ENCODE measurements at regions not wholly inside any gene's neighbourhood (a gene's known extent, or its start where the extent isn't known, plus 50 kb on each side); places are given as distances from the start of the nearest gene placed in this dataset.

DNA sequence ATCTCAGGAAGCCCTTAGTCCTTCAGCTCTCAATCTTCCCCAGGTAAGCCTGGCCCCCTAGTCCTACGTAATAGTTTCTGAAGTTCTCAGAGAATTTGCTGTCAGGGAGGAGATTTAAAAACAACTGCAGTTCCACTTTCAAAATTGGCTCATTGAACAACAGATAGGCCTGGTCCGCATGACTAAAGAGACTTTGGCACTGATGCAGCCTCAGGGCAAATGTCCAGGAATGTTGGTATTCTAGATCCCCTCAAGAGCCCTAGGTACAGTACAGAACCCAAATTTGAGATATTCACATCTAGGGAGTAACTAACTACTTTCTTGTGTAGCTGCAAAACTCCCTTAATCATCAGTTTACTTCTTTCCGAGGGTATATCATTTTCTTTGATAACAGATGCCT is 162.8 kb downstream of the GABRG2 start:
- Histone ChIP-seq H2BK5ac (ENCODE audit: insufficient read length, low read length) (no peak overlapping the region), H2BK120ac (ENCODE audit: low read depth, low read length, poor library complexity, severe bottlenecking) (no peak overlapping the region), H3K23me2 (ENCODE audit: insufficient read length, low read depth, low read length, poor library complexity, severe bottlenecking) (no peaks in the 10 kb centered on the region), H3K4me2 (ENCODE audit: insufficient read depth, insufficient read length, low read length) (no peak overlapping the region), H2BK12ac (ENCODE audit: insufficient read length, low read depth, low read length) (no peak overlapping the region), H2BK20ac (ENCODE audit: low read depth, low read length, poor library complexity, severe bottlenecking) (no peak overlapping the region), H4K5ac (ENCODE audit: insufficient read length, low read depth, low read length) (no peak overlapping the region), H4K91ac (ENCODE audit: insufficient read length, low read depth, low read length) (no peak overlapping the region), H4K20me1 (ENCODE audit: control insufficient read depth, insufficient read depth, insufficient read length) (no peaks in the 10 kb centered on the region), H3K27me3 (ENCODE audit: insufficient read depth, low read length) (no peaks in the 10 kb centered on the region), H3K18ac (ENCODE audit: insufficient read length, low read depth, low read length) (no peak overlapping the region), H2BK15ac (ENCODE audit: low read depth, low read length) (no peak overlapping the region), H3T11ph (ENCODE audit: low read length) (no peak overlapping the region), H3K56ac (ENCODE audit: insufficient read length, low read depth, low read length) (no peak overlapping the region), H3K9me3 (ENCODE audit: control insufficient read depth, low read depth, low read length) (peaks cover 16% of the 10 kb centered on the region), H2AK5ac (ENCODE audit: insufficient read length, low read length) (no peak overlapping the region), H3K4ac (ENCODE audit: low read depth, low read length) (no peak overlapping the region), H3K27ac (ENCODE audit: insufficient read length, low read depth, low read length) (no peak overlapping the region), H3K4me1 (ENCODE audit: insufficient read depth, low read length) (no peaks in the 10 kb centered on the region), H3K79me1 (ENCODE audit: insufficient read depth, low read depth, low read length, poor library complexity, severe bottlenecking) (no peaks in the 10 kb centered on the region), H3K9ac (ENCODE audit: extremely low read depth, insufficient read length, low read length) (no peak overlapping the region), H3K23ac (ENCODE audit: insufficient read length, low read depth, low read length) (no peak overlapping the region), H3K14ac (ENCODE audit: insufficient read depth, low read length) (no peak overlapping the region), H2AFZ (ENCODE audit: low read length) (no peak overlapping the region), H4K8ac (replicated peaks; ENCODE audit: insufficient read length, low read depth, low read length) (no peak overlapping the region), H3K79me2 (ENCODE audit: insufficient read depth, low read length) (no peaks in the 10 kb centered on the region)
- Mint-ChIP-seq H3K27me3 (ENCODE audit: low read depth) (no peaks in the 10 kb centered on the region; the same call in 1 of the 2 replicates), H3K4me3 (no peak overlapping the region), H3K27ac (no peak overlapping the region), H3K4me1 (peaks cover 14 to 16% of the 10 kb centered on the region in 2 experiments), H3K9me3 (peaks cover 35 to 46% of the 10 kb centered on the region in 2 experiments), H3K36me3 (ENCODE audit: insufficient read depth in 1 of 3, low read depth in 3 of 3) (peaks cover 14 to 33% (median 20%) of the 10 kb centered on the region in 3 experiments)
- DNase-seq: no peak
- whole genome bisulfite sequencing (ENCODE audit: extremely low coverage, insufficient read length, low lambda C conversion rate): no CpG with 5 or more reads among the region's 3 CpGs
- TF ChIP-seq, protein P1, sequence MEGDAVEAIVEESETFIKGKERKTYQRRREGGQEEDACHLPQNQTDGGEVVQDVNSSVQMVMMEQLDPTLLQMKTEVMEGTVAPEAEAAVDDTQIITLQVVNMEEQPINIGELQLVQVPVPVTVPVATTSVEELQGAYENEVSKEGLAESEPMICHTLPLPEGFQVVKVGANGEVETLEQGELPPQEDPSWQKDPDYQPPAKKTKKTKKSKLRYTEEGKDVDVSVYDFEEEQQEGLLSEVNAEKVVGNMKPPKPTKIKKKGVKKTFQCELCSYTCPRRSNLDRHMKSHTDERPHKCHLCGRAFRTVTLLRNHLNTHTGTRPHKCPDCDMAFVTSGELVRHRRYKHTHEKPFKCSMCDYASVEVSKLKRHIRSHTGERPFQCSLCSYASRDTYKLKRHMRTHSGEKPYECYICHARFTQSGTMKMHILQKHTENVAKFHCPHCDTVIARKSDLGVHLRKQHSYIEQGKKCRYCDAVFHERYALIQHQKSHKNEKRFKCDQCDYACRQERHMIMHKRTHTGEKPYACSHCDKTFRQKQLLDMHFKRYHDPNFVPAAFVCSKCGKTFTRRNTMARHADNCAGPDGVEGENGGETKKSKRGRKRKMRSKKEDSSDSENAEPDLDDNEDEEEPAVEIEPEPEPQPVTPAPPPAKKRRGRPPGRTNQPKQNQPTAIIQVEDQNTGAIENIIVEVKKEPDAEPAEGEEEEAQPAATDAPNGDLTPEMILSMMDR (conservative IDR thresholded peaks at IDR 0.05): no peak
